ENCODE measurements at regions not wholly inside any gene's neighbourhood (a gene's known extent, or its start where the extent isn't known, plus 50 kb on each side); places are given as distances from the start of the nearest gene placed in this dataset.
"Not testable (repeated sequence)": the region's sequence is repeated elsewhere in the genome, so short reads cannot be mapped to it uniquely, and the experiment has no call there.

DNA sequence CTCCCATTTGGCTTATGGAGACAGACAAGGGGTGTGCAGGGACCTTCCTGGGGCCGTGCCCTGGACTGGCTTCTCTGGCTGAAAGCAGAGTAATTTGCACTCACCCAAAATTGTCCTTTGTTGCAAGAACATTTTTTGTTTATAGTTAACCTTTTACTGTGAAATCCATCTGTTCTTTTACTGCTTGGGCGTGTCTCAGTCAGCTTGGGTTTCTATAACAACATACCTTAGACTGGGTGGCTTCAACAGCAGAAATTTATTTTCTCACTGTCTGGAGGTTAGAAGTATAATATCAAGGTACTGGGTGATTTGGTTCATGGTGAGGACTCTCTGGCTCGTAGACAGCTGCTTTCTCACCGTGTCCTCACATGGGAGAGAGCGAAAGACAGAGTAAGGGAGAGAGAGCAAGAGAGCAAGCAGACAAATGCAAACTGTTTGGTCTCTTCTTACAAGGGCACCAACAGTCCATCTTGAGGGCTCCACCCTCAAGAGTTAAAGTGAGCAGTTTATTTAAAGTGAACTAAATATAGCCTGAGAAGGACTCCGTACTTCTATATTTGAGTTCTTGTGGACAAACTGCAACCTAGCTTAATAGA is 131.0 kb upstream of the NPY start:
- no peak for DNase-seq (ENCODE audit: low read depth in 2 of 2)
- no peak overlapping the region for H3K4me3 ChIP-seq (replicated peaks in 1 of 2; ENCODE audit: low read depth in 2 of 2, low read length in 2 of 2)
- TF ChIP-seq, protein P1, sequence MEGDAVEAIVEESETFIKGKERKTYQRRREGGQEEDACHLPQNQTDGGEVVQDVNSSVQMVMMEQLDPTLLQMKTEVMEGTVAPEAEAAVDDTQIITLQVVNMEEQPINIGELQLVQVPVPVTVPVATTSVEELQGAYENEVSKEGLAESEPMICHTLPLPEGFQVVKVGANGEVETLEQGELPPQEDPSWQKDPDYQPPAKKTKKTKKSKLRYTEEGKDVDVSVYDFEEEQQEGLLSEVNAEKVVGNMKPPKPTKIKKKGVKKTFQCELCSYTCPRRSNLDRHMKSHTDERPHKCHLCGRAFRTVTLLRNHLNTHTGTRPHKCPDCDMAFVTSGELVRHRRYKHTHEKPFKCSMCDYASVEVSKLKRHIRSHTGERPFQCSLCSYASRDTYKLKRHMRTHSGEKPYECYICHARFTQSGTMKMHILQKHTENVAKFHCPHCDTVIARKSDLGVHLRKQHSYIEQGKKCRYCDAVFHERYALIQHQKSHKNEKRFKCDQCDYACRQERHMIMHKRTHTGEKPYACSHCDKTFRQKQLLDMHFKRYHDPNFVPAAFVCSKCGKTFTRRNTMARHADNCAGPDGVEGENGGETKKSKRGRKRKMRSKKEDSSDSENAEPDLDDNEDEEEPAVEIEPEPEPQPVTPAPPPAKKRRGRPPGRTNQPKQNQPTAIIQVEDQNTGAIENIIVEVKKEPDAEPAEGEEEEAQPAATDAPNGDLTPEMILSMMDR (IDR thresholded peaks at IDR 0.05; ENCODE audit: low read depth, low read length) = no peak

DNA sequence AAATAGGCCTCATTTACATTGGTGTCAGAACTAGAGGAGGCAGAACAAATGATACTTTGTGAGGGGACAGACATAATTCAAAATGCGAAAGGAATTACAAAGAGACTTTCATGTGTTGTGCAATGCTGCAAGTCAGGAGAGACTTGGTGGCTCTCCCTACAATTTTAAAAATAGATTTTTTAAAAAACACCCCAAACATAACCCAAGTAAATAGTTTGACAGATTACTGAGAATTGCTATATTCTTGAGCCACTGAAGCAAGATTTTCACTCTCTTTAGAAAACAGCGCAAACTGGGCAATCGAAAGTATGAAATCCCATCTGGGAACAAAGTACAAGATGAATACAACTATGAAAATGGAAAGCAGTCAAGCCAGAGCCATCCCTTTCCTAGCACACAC is 126.3 kb upstream of the NPY start:
- DNase-seq (ENCODE audit: low read depth in 2 of 2) = no peak
- TF ChIP-seq, protein P1 (IDR thresholded peaks at IDR 0.05; ENCODE audit: low read depth, low read length) = no peak
- no peak overlapping the region for H3K4me3 ChIP-seq (replicated peaks in 1 of 2; ENCODE audit: low read depth in 2 of 2, low read length in 2 of 2)

DNA sequence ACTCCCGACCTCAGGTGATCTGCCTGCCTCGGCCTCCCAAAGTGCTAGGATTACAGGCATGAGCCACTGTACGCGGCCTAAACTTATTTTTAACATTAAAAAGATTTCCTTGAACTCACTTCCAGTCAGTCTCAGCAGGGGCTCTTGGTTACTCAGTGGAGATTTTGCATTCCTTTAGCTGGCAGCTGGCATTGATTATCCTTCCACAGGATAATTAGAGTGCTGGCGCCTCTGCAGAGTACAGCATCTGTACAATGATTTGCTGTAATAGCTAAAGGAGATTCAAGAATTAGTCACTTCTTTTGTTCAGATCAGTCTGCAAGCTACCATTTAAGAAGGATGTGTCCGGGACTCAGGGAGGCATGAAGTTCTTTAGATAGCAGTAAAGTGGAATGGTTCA is 125.0 kb upstream of the NPY start:
- no peak for DNase-seq (ENCODE audit: low read depth in 2 of 2)

DNA sequence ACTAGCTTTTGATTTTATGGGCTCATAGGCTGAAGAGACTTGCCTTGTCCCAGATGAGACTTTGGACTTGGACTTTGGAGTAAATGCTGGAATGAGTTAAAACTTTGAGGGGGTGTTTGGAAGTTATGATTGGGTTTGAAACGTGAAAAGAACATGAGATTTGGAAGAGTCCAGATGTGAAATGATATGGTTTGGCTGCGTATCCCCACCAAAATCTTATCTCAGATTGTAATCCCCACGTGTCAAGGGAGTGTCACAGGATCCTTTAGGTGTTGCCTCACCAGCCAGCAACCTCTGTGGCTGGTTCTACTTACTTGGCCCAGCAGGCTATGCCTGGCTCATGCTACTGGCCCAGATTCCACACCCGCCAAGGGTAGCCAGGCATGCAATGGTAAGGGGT is 119.6 kb upstream of the NPY start:
- TF ChIP-seq, protein P1 (IDR thresholded peaks at IDR 0.05; ENCODE audit: low read depth, low read length) = no peak
- H3K4me3 ChIP-seq (replicated peaks in 1 of 2; ENCODE audit: low read depth in 2 of 2, low read length in 2 of 2) = no peak overlapping the region
- DNase-seq (ENCODE audit: low read depth in 2 of 2) = no peak

More for the DNA sequence above, 125.0 kb upstream of the NPY start:
- no peak overlapping the region for H3K4me3 ChIP-seq (replicated peaks in 1 of 2; ENCODE audit: low read depth in 2 of 2, low read length in 2 of 2)
- TF ChIP-seq, protein P1 (IDR thresholded peaks at IDR 0.05; ENCODE audit: low read depth, low read length) = no peak

DNA sequence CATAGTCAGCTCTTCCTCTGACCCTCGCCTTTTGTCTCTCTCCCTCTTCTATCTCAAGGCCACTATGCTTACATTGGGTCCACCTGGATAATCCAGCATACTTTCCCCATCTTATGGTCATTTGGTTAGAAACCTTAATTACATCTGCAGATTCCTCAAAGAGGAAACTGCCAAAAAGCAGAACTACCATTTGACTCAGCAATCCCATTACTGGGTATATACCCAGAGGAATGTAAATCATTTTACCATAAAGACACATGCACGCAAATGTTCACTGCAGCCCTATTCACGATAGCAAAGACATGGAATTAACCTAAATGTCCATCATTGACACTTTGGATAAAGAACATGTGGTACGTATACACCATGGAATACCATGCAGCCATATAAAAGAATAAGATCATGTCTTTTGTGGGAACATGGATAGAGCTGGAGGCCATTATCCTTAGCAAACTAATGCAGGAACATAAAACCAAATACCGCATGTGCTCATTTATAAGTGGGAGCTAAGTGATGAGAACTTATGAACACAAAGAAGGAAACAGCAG is 114.8 kb upstream of the NPY start:
- DNase-seq (ENCODE audit: low read depth in 2 of 2) = no peak
- H3K4me3 ChIP-seq (replicated peaks in 1 of 2; ENCODE audit: low read depth in 2 of 2, low read length in 2 of 2) = no peak overlapping the region
- TF ChIP-seq, protein P1 (IDR thresholded peaks at IDR 0.05; ENCODE audit: low read depth, low read length) = no peak

DNA sequence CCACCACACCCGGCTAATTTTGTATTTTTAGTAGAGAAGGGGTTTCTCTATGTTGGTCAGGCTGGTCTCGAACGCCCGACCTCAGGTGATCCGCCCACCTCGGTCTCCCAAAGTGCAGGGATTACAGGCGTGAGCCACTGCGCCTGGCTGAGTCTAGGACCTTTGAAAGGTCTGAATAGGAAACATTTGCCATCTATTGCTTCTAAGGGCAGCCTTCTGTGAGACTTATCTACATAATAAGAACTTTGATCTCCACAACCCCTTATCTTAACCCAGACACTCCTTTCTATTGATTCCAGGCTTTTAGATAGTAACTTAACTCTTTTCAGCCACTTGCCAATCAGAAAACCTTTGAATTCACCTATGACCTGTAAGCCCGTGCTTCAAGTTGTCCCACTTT is 112.0 kb upstream of the NPY start:
- not testable (repeated sequence) for DNase-seq (ENCODE audit: low read depth in 2 of 2); H3K4me3 ChIP-seq (replicated peaks in 1 of 2; ENCODE audit: low read depth in 2 of 2, low read length in 2 of 2)

DNA sequence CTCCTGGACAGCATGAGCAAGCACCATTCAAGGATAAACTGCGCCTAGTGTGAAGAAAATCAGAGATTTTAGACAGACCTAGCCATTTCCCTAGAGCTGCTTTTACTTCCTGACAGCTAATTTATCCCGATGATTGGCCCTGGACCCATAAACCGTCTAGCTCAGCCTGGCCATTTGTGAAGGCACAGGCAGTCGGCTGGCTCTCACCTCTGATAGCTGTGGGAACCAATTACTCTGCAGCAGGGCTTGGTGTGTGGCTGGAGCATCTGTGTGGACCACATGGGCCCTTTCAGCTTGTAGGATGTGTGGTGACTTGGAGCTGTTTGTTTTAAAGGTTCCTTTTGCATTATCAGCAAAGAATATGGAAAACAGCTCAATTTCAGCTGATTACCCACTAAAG is 111.1 kb upstream of the NPY start:
- TF ChIP-seq, protein P1 (IDR thresholded peaks at IDR 0.05; ENCODE audit: low read depth, low read length) = no peak
- no peak overlapping the region for H3K4me3 ChIP-seq (replicated peaks in 1 of 2; ENCODE audit: low read depth in 2 of 2, low read length in 2 of 2)
- DNase-seq (ENCODE audit: low read depth in 2 of 2) = no peak
